Glutamatergic neuron (in vitro differentiated cells): ENCODE measurements at regions not wholly inside any gene's neighbourhood (a gene's known extent, or its start where the extent isn't known, plus 50 kb on each side); places are given as distances from the start of the nearest gene placed in this dataset.

ENCODE experiments used
- DNase-seq: peaks from one replicate; pipeline ENCODE4 v3.0.0; 2022
- H3K27ac Mint-ChIP-seq: one replicate; pipeline ENCODE4 v1.8.0; 2020; ENCODE audit warnings: mild to moderate bottlenecking, mixed read lengths, inconsistent platforms; ENCODE audit not compliant: unreplicated experiment
- H3K27me3 Mint-ChIP-seq: one replicate; pipeline ENCODE4 v1.8.0; 2020; ENCODE audit warnings: mild to moderate bottlenecking, moderate library complexity, mixed read lengths, inconsistent platforms; ENCODE audit not compliant: unreplicated experiment
- H3K36me3 Mint-ChIP-seq: one replicate; pipeline ENCODE4 v1.8.0; 2020; ENCODE audit warnings: mild to moderate bottlenecking, mixed read lengths, inconsistent platforms; ENCODE audit not compliant: unreplicated experiment
- H3K4me1 Mint-ChIP-seq: one replicate; pipeline ENCODE4 v1.8.0; 2020; ENCODE audit warnings: mild to moderate bottlenecking, low read depth, mixed read lengths, inconsistent platforms; ENCODE audit not compliant: unreplicated experiment
- H3K4me3 Mint-ChIP-seq: one replicate; pipeline ENCODE4 v1.8.0; 2020; ENCODE audit warnings: mild to moderate bottlenecking, mixed read lengths, inconsistent platforms; ENCODE audit not compliant: unreplicated experiment
- H3K9me3 Mint-ChIP-seq: one replicate; pipeline ENCODE4 v1.8.0; 2020; ENCODE audit warnings: mild to moderate bottlenecking, moderate library complexity, mixed read lengths, inconsistent platforms; ENCODE audit not compliant: unreplicated experiment
- CTCF ChIP-seq: fragments of 200-600 bp; sonication (generic); IDR thresholded peaks from one replicate; pipeline ENCODE4 v1.5.0; 2021; ENCODE audit not compliant: partially characterized antibody, unreplicated experiment

GRCh38 chr10:121098751-121099150 lies 247.6 kb downstream of the WDR11 start:
- no peak for DNase-seq
- Mint-ChIP-seq H3K36me3 (no peaks in the 10 kb centered on the region), H3K4me1 (no peaks in the 10 kb centered on the region), H3K9me3 (peaks cover 2% of the 10 kb centered on the region), H3K27ac (no peak overlapping the region), H3K27me3 (no peaks in the 10 kb centered on the region), H3K4me3 (no peak overlapping the region)
- no peak for TF ChIP-seq CTCF

GRCh38 chr10:121099181-121099580 lies 248.0 kb downstream of the WDR11 start:
- H3K36me3 Mint-ChIP-seq = no peaks in the 10 kb centered on the region
- H3K4me3 Mint-ChIP-seq = no peak overlapping the region
- no peaks in the 10 kb centered on the region for H3K4me1 Mint-ChIP-seq
- no peak for TF ChIP-seq CTCF
- H3K9me3 Mint-ChIP-seq = peaks cover 2% of the 10 kb centered on the region
- H3K27ac Mint-ChIP-seq = no peak overlapping the region
- DNase-seq = no peak
- H3K27me3 Mint-ChIP-seq = no peaks in the 10 kb centered on the region

- no peaks in the 10 kb centered on the region for H3K36me3 Mint-ChIP-seq
- TF ChIP-seq CTCF = no peak
- H3K4me3 Mint-ChIP-seq = no peak overlapping the region
- no peaks in the 10 kb centered on the region for H3K4me1 Mint-ChIP-seq
- H3K27ac Mint-ChIP-seq = no peak overlapping the region
- H3K9me3 Mint-ChIP-seq = peaks cover 2% of the 10 kb centered on the region
- no peak for DNase-seq
- H3K27me3 Mint-ChIP-seq = no peaks in the 10 kb centered on the region
These were observed 248.4 kb downstream of the WDR11 start for GRCh38 chr10:121099592-121099991.

- H3K4me1 Mint-ChIP-seq = peaks cover under 1% of the 10 kb centered on the region
- no peak overlapping the region for H3K4me3 Mint-ChIP-seq
These were observed 250.4 kb downstream of the WDR11 start for GRCh38 chr10:121101561-121101960.

GRCh38 chr10:121102706-121103105 lies 251.5 kb downstream of the WDR11 start:
- Mint-ChIP-seq H3K4me1 (peaks cover 1% of the 10 kb centered on the region), H3K4me3 (no peak overlapping the region)

More at GRCh38 chr10:121101561-121101960, 250.4 kb downstream of the WDR11 start:
- TF ChIP-seq CTCF = no peak
- Mint-ChIP-seq H3K27me3 (no peaks in the 10 kb centered on the region), H3K9me3 (no peaks in the 10 kb centered on the region), H3K36me3 (no peaks in the 10 kb centered on the region), H3K27ac (no peak overlapping the region)
- DNase-seq = no peak

More at GRCh38 chr10:121102706-121103105, 251.5 kb downstream of the WDR11 start:
- Mint-ChIP-seq H3K27ac (no peak overlapping the region), H3K9me3 (peaks cover 1% of the 10 kb centered on the region), H3K36me3 (no peaks in the 10 kb centered on the region), H3K27me3 (no peaks in the 10 kb centered on the region)
- DNase-seq = no peak
- TF ChIP-seq CTCF = no peak
